ENCODE measurements at regions not wholly inside any gene's neighbourhood (a gene's known extent, or its start where the extent isn't known, plus 50 kb on each side); places are given as distances from the start of the nearest gene placed in this dataset.

- no peak for DNase-seq (ENCODE audit: low read depth)
Measured at GRCh38 chr13:39970177-39970846, 314.9 kb downstream of the COG6 start.

GRCh38 chr13:39971526-39971925 is 316.1 kb downstream of the COG6 start:
- DNase-seq (ENCODE audit: low read depth): no peak

- no peak for DNase-seq (ENCODE audit: low read depth)
Measured at GRCh38 chr13:39976481-39976880, 321.0 kb downstream of the COG6 start.

- no peak for DNase-seq (ENCODE audit: low read depth)
Measured at GRCh38 chr13:39981056-39981455, 325.6 kb downstream of the COG6 start.

- DNase-seq (ENCODE audit: low read depth): no peak
Measured at GRCh38 chr13:39982745-39983144, 327.3 kb downstream of the COG6 start.

GRCh38 chr13:39985071-39985470 is 329.6 kb downstream of the COG6 start:
- DNase-seq (ENCODE audit: low read depth): no peak

GRCh38 chr13:39988351-39988750 is 332.9 kb downstream of the COG6 start:
- no peak for DNase-seq (ENCODE audit: low read depth)

GRCh38 chr13:39998166-39998565 is 342.7 kb downstream of the COG6 start:
- no peak for DNase-seq (ENCODE audit: low read depth)

- DNase-seq (ENCODE audit: low read depth): no peak
Measured at GRCh38 chr13:40002016-40002415, 346.6 kb downstream of the COG6 start.

- no peak for DNase-seq (ENCODE audit: low read depth)
Measured at GRCh38 chr13:40013554-40013953, 358.1 kb downstream of the COG6 start.

GRCh38 chr13:40016953-40017660 is 361.6 kb downstream of the COG6 start:
- no peak for DNase-seq (ENCODE audit: low read depth)

GRCh38 chr13:40017662-40018262 is 362.3 kb downstream of the COG6 start:
- DNase-seq (ENCODE audit: low read depth): no peak

GRCh38 chr13:40023595-40024203 is 368.2 kb downstream of the COG6 start:
- DNase-seq (ENCODE audit: low read depth): no peak

- DNase-seq (ENCODE audit: low read depth): no peak
Measured at GRCh38 chr13:40024204-40024966, 368.9 kb downstream of the COG6 start.

GRCh38 chr13:40024967-40025714 is 369.7 kb downstream of the COG6 start:
- no peak for DNase-seq (ENCODE audit: low read depth)

- DNase-seq (ENCODE audit: low read depth): peak; percentile 58
Measured at GRCh38 chr13:40026174-40026585, 370.7 kb downstream of the COG6 start.

- DNase-seq (ENCODE audit: low read depth): peak; percentile 41
Measured at GRCh38 chr13:40026741-40027140, 371.3 kb downstream of the COG6 start.

- no peak for DNase-seq (ENCODE audit: low read depth)
Measured at GRCh38 chr13:40028446-40028845, 373.0 kb downstream of the COG6 start.

- DNase-seq (ENCODE audit: low read depth): no peak
Measured at GRCh38 chr13:40031031-40031430, 375.6 kb downstream of the COG6 start.

- DNase-seq (ENCODE audit: low read depth): no peak
Measured at GRCh38 chr13:40039061-40039460, 383.6 kb downstream of the COG6 start.

GRCh38 chr13:40042991-40043390 is 387.5 kb downstream of the COG6 start:
- no peak for DNase-seq (ENCODE audit: low read depth)

Data from stimulated activated CD4-positive, alpha-beta T cell treated with anti-CD3 and anti-CD28 coated beads, Interleukin-2, amount 100 ng/mL, for 4 hours (primary cell).